ENCODE measurements at regions not wholly inside any gene's neighbourhood (a gene's known extent, or its start where the extent isn't known, plus 50 kb on each side); places are given as distances from the start of the nearest gene placed in this dataset.
"Not testable (repeated sequence)": the region's sequence is repeated elsewhere in the genome, so short reads cannot be mapped to it uniquely, and the experiment has no call there.

DNA sequence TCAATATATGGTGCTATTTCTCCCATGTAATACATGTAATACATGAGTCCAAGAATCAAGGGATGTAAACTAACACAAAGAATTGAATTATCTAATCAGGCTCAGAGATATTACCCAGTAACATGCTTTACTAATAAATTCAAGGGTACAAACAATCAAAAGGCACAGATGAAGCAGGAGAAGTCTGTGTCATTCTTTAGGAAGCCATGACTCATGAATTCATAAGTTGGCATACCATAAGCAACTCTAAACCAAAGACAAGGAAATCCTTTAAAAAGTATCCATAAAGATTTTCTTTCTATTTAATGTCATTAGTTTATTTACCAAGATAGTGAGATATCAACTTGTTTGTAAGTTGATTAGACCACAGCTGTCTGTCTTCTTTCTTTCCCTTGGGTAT, 446.0 kb upstream of the IMPG1 start:
- DNase-seq (ENCODE audit: low spot score) = no peak

DNA sequence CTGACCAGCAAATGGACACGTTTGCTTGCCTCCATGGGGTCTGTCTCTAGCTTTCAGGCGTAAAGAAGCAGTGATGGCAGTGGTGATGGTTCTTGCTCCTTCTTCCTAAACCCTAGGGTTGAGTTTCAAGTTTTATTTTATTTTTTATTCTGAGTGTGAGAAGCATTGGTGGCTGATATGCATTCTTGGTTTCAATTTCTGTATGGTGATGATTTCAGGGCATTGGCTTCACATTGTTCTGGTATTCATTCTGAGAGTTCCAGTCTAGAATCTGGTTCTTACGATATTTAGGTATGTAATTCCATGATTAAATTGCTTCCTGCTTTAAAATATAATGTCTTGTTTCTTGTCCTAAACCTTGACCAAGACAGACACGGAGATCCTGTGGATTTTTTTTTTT, 444.5 kb upstream of the IMPG1 start:
- DNase-seq (ENCODE audit: low spot score) = no peak

GRCh38 chr6:76510489-76510888, 438.0 kb upstream of the IMPG1 start:
- no peak for DNase-seq (ENCODE audit: low spot score)

GRCh38 chr6:76509397-76509796, 436.9 kb upstream of the IMPG1 start:
- DNase-seq (ENCODE audit: low spot score) = no peak

GRCh38 chr6:76506808-76507207, 434.3 kb upstream of the IMPG1 start:
- DNase-seq (ENCODE audit: low spot score) = no peak

GRCh38 chr6:76495909-76496308, 423.4 kb upstream of the IMPG1 start:
- no peak for DNase-seq (ENCODE audit: low spot score)

GRCh38 chr6:76491376-76491775, 418.9 kb upstream of the IMPG1 start:
- not testable (repeated sequence) for DNase-seq (ENCODE audit: low spot score)

GRCh38 chr6:76490456-76490855, 418.0 kb upstream of the IMPG1 start:
- DNase-seq (ENCODE audit: low spot score) = no peak

DNA sequence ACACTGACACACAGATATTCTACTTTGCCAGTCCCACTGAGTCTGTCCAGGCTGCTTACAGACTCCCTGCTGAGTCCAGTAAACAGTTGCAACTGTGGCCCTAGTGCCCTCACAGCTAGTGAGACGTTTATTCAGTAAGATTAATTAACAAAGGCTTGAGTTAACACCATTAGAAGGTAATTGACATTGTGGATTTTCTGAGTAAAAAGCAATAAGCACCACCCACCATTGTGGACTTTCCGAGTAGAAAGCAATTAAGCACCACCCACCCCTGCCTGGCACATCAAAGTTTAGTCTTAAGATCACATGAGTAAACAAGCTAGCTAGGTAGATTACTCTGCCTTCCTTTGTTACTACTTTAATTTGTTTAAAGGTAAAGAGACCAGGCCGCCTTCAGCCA, 408.6 kb upstream of the IMPG1 start:
- no peak for DNase-seq (ENCODE audit: low spot score)

- DNase-seq (ENCODE audit: low spot score) = no peak
Measured at GRCh38 chr6:76472858-76473257, 400.4 kb upstream of the IMPG1 start.

- no peak for DNase-seq (ENCODE audit: low spot score)
Measured at GRCh38 chr6:76466286-76466685, 393.8 kb upstream of the IMPG1 start.

- no peak for DNase-seq (ENCODE audit: low spot score)
Measured at GRCh38 chr6:76465410-76465809, 392.9 kb upstream of the IMPG1 start.

GRCh38 chr6:76453270-76453669, 380.8 kb upstream of the IMPG1 start:
- no peak for DNase-seq (ENCODE audit: low spot score)

DNA sequence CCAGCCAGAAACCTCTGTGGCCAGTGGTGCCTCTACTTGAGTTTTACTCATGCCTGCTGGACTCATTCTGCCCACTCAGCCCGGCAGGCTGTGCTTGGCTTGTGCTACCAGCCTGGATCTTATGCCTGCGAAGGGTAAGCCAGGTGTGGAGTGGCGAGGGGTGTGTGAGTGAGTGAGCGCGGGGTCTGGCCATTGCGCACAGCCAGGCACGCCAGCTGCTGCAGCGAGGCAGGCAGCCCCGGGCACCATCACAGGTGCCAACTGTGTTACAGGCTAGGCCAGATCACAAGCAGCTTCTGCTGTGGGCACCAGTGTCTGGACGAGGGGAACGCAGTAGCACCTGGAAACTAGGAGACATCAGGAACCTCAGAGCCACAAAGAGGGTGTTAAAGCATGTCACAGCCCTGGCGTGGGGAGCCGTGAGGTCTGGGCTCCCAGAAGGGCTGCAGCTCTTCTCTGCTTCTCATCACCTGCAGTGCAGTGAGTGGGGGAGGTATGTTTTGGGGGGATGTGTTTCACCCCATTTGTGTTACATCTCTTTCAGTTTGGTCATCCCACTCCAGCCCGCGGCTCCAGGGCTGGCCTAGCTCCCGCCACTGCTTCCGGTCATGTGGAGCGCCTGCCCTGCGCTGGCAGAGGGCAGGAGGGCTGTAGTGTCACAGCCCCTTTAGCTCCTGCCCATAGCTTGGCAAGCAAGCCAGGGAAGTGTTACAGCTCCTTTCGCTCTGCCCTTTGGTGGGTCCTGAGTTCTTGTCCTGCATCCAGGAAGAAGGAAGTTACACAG, 379.7 kb upstream of the IMPG1 start:
- no peak for DNase-seq (ENCODE audit: low spot score)

GRCh38 chr6:76448109-76448508, 375.6 kb upstream of the IMPG1 start:
- no peak for DNase-seq (ENCODE audit: low spot score)

DNA sequence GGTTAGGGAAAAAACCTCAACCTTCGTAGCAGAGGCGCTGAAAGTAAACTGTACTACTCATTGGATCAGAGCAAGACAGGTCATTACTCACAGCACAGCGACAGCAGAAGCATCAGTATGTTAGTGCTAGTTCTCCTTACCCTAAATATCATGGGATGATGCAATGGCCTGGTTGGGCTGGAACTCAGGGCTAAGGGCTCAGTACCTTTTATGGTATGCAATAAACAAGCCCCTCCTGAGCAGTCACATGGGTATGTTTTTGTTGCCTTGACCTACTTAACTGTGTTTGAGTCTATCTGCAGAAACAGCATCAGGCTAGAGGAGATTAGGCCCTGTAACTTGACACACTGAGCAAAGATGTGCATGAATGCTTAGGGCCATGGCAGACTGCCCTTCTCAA, 369.4 kb upstream of the IMPG1 start:
- no peak for DNase-seq (ENCODE audit: low spot score)

GRCh38 chr6:76439811-76440210, 367.3 kb upstream of the IMPG1 start:
- DNase-seq (ENCODE audit: low spot score) = no peak

GRCh38 chr6:76438768-76439167, 366.3 kb upstream of the IMPG1 start:
- DNase-seq (ENCODE audit: low spot score) = no peak

- no peak for DNase-seq (ENCODE audit: low spot score)
Measured at GRCh38 chr6:76435174-76435573, 362.7 kb upstream of the IMPG1 start.

DNA sequence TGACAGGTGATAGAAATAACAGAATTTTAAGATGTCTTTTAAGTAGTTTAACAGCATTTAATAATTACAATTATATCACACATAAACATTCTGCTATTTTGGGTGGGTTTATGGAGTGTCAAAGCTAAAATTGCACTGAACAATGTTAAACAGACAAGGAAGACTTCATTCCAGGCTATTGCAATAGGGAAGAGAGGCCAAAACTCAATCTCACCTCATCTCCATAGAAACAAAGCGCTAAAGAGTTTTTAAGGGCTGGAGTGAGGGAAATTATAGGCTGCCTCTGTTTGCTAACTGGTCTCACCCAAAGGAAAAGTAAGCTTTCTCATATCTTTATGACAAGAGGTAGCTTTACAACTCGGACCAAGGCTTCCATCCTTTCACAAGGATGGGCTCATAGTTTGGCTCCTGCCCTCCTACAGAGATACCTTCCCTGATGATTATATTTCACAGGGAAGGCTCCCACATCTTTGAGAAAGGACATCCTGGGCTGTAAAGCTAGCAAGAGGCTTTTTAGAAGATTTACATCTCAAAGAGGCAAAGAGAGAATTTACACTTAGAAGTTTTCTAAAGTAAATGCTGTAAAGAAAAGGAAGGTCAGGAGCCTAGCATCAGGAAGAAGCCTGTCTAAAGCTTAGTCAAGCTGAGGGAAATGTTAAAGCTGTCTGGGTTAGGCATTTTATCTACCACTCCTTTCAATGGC, 350.2 kb upstream of the IMPG1 start:
- DNase-seq (ENCODE audit: low spot score) = no peak

DNA sequence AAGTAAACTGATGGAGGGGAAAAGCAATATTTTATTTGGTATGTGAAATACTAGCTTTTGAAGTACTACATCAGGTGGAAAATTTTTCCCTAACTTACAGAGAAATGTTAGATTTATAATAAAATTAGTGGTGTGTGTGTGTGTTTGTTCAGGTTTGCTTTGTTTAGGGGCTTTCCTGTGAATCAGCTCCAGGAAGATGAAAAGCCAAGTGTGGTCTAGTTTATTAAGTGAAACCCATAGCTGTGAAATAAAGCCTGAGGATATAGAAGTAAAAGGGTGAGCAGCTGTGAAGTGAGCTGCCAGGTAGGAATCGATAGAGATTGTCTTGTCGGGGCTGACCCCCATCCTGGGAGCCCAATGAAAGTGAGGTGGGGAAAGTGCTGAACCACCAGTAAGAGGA, 347.6 kb upstream of the IMPG1 start:
- DNase-seq (ENCODE audit: low spot score) = no peak

DNA sequence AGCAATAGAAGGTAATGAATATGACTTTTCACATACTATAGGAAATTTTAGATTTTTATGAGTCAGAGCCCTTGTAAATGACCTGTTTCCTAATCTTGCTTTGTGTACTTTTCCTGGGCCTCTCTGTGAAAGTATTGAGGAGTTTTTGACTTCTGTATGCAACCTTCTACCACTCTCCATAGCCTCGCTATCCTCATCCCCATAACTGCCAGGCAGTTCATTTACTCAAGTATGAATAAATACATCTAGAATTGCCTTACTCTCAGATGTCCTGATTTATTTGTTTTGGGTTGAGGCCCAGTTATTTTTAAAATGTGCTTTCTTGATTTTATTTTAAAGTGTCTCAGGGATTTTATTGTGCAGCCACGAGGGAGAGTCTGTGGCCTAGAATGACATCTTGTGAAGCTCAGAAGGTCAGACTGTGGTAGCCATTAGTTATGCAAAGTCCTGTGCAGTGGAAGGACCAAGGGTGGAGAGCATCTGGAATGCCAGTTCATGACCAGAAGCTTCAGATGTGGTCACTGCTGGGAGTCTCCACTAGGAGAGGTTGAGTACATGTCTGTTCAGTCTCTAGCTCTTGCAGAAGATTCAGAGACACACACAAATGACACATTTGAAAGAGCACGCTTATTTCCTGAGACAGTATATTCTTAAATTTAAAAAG, 346.2 kb upstream of the IMPG1 start:
- no peak for DNase-seq (ENCODE audit: low spot score)
